ES-I3 (cell line): ENCODE measurements at regions not wholly inside any gene's neighbourhood (a gene's known extent, or its start where the extent isn't known, plus 50 kb on each side); places are given as distances from the start of the nearest gene placed in this dataset.
"Not testable (repeated sequence)": the region's sequence is repeated elsewhere in the genome, so short reads cannot be mapped to it uniquely, and the experiment has no call there.

Experiments used
- H3K36me3 ChIP-seq: 2 replicates; pipeline ENCODE4 v1.6.1; 2013; ENCODE audit warnings: mild to moderate bottlenecking, low read length, control low read depth, moderate library complexity; ENCODE audit not compliant: insufficient read depth
- H3K4me1 ChIP-seq: 2 replicates; pipeline ENCODE4 v1.6.1; 2013; ENCODE audit warnings: mild to moderate bottlenecking, control low read depth, low read length; ENCODE audit not compliant: insufficient read depth
- H3K9ac ChIP-seq: 2 replicates; pipeline ENCODE4 v1.6.1; 2013; ENCODE audit warnings: low read depth, mild to moderate bottlenecking, low read length, moderate library complexity
- H3K9me3 ChIP-seq: 2 replicates; pipeline ENCODE4 v1.6.1; 2013; ENCODE audit warnings: mild to moderate bottlenecking, low read length, moderate library complexity; ENCODE audit not compliant: control insufficient read depth, insufficient read depth

DNA sequence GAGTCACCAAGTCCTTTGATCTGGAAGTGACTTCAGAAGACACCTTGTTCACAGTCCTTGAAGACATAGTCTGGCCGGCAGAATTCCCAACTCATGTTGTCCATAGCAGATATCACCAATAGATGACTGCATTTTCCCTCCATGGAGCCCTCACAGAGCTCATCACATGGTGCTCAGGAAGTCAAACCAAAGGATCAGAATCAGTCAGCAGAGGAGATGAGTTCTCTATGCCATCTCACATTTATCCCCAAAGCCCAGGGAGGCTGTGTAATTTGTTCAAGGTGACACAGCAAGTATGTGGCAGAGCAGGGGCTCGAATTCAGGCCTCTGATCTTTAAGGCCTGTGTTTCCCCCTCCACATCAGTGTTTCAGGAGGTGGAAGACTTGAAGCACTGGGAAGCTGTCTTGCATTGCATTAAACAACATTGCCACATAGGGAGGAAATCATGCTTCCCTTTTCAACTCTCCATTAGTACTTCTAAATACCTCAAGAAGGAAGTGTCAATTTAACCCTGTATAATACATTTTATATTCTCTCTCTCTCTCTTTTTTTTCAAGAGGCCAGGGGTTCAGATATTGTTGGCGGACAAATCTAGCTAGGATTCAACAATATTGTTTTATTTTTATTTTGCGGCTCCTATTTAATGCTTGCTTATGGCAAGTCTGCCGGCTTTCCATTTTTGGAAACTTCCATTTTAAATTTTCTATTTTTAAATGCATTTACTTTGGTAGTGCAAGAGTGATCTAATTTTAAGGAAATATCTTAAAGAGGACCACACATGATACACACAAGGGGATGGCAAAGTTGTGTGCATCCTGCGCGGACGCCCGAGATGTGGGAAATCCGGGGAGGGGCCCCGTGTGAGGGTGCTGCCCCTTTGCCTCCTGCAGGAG, 61.9 kb downstream of the NPIPB5 start:
- H3K36me3 ChIP-seq, H3K9me3 ChIP-seq, H3K4me1 ChIP-seq, H3K9ac ChIP-seq: not testable (repeated sequence)

GRCh38 chr16:22573225-22573530, 62.5 kb downstream of the NPIPB5 start:
- not testable (repeated sequence) for H3K4me1 ChIP-seq, H3K36me3 ChIP-seq, H3K9ac ChIP-seq, H3K9me3 ChIP-seq

- not testable (repeated sequence) for H3K9ac ChIP-seq, H3K9me3 ChIP-seq, H3K36me3 ChIP-seq, H3K4me1 ChIP-seq
These were observed 65.8 kb downstream of the NPIPB5 start for GRCh38 chr16:22576506-22576905.

DNA sequence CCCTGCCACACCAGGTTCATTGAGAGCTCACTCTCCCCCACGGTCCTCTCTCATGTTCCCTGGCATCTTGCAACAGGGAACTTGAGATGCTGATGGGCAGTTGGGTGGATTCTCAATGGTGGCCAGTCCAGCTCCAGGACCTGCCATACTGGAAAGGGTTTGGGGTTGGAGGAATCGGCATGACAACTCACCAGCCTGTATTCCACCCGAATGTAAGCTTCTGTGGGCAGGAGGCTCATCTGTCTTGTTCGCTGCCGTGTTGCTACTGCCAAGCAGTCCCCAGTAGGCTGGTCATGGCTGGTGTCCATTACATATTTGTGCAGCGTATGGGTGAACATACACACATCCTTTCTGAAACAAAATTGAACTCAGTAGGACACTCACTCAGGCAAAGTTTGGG, 72.5 kb downstream of the NPIPB5 start:
- not testable (repeated sequence) for H3K4me1 ChIP-seq, H3K9ac ChIP-seq, H3K36me3 ChIP-seq, H3K9me3 ChIP-seq

DNA sequence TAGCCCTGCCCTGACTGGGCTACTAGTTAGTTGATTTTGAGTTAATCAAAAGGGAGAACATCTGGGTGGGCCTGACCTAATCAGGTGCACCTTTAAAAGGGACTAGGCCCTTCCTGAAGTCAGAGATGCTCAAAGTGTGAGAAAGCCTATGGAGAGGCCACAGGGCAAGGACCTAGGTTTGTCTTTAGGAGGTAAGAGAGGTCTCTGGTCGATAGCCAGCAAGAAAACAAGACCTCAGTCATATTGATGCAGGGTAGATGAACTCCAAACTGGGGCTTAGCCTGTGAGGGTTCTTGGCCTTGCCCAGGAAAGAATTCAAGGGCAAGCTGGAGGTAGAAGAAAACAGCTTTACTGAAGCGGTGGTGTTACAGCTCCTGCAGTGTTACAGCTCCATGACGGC, 73.8 kb downstream of the NPIPB5 start:
- H3K36me3 ChIP-seq, H3K4me1 ChIP-seq, H3K9me3 ChIP-seq, H3K9ac ChIP-seq: not testable (repeated sequence)

GRCh38 chr16:22584941-22585340, 74.2 kb downstream of the NPIPB5 start:
- H3K9ac ChIP-seq, H3K36me3 ChIP-seq, H3K4me1 ChIP-seq, H3K9me3 ChIP-seq: not testable (repeated sequence)

- not testable (repeated sequence) for H3K9me3 ChIP-seq, H3K36me3 ChIP-seq, H3K4me1 ChIP-seq, H3K9ac ChIP-seq
These were observed 74.7 kb downstream of the NPIPB5 start for GRCh38 chr16:22585431-22585830.

DNA sequence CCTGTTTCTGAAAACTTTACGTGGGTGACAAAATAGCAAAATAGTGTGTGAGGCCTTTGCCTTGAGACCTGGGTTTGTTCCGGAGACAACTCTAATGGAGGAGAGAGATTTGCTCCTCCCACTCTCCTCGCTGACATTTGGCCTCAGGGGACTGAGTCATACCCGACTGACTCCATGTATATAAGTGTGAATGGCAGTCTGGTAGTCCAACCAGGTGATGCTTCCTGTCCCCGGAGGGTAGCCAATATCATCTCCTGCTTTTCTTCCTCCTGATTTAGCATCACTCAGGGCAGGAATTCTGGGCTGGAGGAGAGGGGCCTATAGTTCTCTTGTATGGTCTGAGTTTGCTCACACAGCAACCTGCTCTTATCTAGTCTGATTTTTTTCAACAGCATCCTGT, 76.0 kb downstream of the NPIPB5 start:
- not testable (repeated sequence) for H3K9me3 ChIP-seq, H3K36me3 ChIP-seq, H3K9ac ChIP-seq, H3K4me1 ChIP-seq

- not testable (repeated sequence) for H3K9me3 ChIP-seq, H3K4me1 ChIP-seq, H3K9ac ChIP-seq, H3K36me3 ChIP-seq
These were observed 79.1 kb downstream of the NPIPB5 start for GRCh38 chr16:22589757-22590156.

DNA sequence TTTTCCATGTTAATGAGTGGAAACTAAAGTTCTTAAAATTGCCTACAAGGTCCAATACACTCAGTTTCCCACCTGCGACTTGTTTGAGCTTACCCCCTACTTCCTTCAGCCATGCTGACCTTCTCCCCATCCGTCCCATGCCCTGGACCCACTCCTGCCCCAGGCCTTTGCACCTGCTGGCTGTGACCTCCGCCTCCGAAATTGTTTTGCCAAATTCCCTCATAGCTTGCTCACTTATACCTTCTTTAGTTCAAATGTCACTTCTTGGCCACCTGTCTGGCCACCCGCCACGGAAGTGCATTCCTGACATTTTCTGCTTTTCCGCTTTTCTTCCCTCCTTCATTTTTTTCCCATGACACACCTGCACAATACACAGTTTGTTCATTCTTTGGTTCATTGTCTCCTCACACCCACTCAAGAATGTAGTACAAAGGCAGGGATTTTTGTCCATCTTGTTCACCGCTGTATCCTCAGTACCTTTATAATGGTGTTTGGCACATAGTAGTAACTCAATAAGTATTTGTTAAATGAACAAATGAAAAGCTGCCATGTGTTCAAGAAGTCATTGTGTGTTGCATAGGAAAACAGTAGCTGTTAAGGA, 85.9 kb downstream of the NPIPB5 start:
- H3K36me3 ChIP-seq, H3K9ac ChIP-seq, H3K9me3 ChIP-seq, H3K4me1 ChIP-seq: not testable (repeated sequence)

DNA sequence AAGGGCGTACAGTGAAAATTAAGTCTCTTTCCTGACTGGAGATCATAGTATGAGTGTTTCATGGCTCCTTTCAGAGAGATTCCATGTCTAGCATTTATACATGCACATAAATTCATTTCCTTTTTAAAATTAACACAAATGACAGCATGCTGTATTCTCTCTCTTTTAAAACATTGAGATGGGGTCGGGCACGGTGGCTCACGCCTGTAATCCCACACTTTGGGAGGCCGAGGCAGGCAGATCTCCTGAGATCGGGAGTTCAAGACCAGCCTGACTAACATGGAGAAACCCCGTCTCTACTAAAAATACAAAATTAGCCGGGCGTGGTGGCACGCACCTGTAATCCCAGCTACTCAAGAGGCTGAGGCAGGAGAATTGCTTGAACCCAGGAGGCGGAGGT, 93.1 kb downstream of the NPIPB5 start:
- not testable (repeated sequence) for H3K36me3 ChIP-seq, H3K9me3 ChIP-seq, H3K9ac ChIP-seq, H3K4me1 ChIP-seq

- not testable (repeated sequence) for H3K9ac ChIP-seq, H3K36me3 ChIP-seq, H3K4me1 ChIP-seq, H3K9me3 ChIP-seq
These were observed 95.9 kb downstream of the NPIPB5 start for GRCh38 chr16:22606619-22607018.

DNA sequence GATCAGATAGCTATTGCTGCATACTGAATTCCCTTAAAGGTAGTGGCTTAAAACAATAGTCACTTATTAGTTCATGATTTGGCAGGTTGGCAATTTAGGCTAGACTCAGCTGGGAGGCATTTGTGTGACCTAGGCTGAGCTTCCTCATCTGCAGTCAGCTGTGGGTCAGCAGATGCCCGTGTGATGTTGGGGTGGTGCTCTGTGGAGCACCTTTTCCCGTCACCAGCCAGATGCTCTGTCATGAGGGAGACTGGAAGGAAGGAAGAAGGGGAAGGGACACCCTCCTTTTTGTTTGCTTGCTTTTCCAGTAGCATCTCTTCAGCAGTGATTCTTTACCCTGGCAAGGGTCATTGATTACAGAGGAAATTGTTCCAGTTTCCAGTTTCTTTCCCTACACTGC, 99.1 kb downstream of the NPIPB5 start:
- H3K36me3 ChIP-seq, H3K9me3 ChIP-seq, H3K9ac ChIP-seq, H3K4me1 ChIP-seq: not testable (repeated sequence)

- not testable (repeated sequence) for H3K4me1 ChIP-seq, H3K9ac ChIP-seq, H3K36me3 ChIP-seq, H3K9me3 ChIP-seq
These were observed 100.4 kb downstream of the NPIPB5 start for GRCh38 chr16:22611128-22611527.

GRCh38 chr16:22614271-22614947, 103.7 kb downstream of the NPIPB5 start:
- no peaks in the 10 kb centered on the region for H3K9me3 ChIP-seq
- no peak overlapping the region for H3K9ac ChIP-seq
- H3K36me3 ChIP-seq = no peaks in the 10 kb centered on the region
- 0 out of 2 replicates have a peak, but pooled peaks cover 6% of the 10 kb centered on the region for H3K4me1 ChIP-seq
